ENCODE measurements at regions not wholly inside any gene's neighbourhood (a gene's known extent, or its start where the extent isn't known, plus 50 kb on each side); places are given as distances from the start of the nearest gene placed in this dataset.

- no peak for DNase-seq
- no peaks in the 10 kb centered on the region for H3K4me1 ChIP-seq
- 73 to 77% methylated on average over 5 of the region's 5 CpGs for WGBS, 2 donors
Observed at GRCh38 chr11:92285776-92286175, 61.2 kb downstream of the FAT3 start.

GRCh38 chr11:92286709-92287108 is 62.1 kb downstream of the FAT3 start:
- Histone ChIP-seq H3K36me3 (no peaks in the 10 kb centered on the region), H3K4me3 (no peak overlapping the region), H3K9me3 (no peaks in the 10 kb centered on the region), H3K27ac (no peak overlapping the region), H3K4me1 (no peaks in the 10 kb centered on the region), H3K27me3 (no peaks in the 10 kb centered on the region)
- no peak for TF ChIP-seq POLR2A (IDR thresholded peaks at IDR 0.05)
- TF ChIP-seq, protein P1, sequence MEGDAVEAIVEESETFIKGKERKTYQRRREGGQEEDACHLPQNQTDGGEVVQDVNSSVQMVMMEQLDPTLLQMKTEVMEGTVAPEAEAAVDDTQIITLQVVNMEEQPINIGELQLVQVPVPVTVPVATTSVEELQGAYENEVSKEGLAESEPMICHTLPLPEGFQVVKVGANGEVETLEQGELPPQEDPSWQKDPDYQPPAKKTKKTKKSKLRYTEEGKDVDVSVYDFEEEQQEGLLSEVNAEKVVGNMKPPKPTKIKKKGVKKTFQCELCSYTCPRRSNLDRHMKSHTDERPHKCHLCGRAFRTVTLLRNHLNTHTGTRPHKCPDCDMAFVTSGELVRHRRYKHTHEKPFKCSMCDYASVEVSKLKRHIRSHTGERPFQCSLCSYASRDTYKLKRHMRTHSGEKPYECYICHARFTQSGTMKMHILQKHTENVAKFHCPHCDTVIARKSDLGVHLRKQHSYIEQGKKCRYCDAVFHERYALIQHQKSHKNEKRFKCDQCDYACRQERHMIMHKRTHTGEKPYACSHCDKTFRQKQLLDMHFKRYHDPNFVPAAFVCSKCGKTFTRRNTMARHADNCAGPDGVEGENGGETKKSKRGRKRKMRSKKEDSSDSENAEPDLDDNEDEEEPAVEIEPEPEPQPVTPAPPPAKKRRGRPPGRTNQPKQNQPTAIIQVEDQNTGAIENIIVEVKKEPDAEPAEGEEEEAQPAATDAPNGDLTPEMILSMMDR (IDR thresholded peaks at IDR 0.05): no peak
- WGBS, 2 donors: 75 to 92% methylated on average over 2 of the region's 2 CpGs
- DNase-seq: no peak
- intact Hi-C loops (cut with DNase I): no loop called here

More at GRCh38 chr11:92285776-92286175, 61.2 kb downstream of the FAT3 start:
- Histone ChIP-seq H3K27ac (no peak overlapping the region), H3K9me3 (no peaks in the 10 kb centered on the region), H3K4me3 (no peak overlapping the region), H3K36me3 (no peaks in the 10 kb centered on the region), H3K27me3 (no peaks in the 10 kb centered on the region)
- no peak for TF ChIP-seq POLR2A (IDR thresholded peaks at IDR 0.05)
- TF ChIP-seq, protein P1 (IDR thresholded peaks at IDR 0.05): no peak
- intact Hi-C loops (cut with DNase I): no loop called here

- no peak for DNase-seq
- no peaks in the 10 kb centered on the region for H3K36me3 ChIP-seq
- peaks cover 0 to 15% (median 4%) of the 10 kb centered on the region in 3 donors for H3K4me1 ChIP-seq
- no peaks in the 10 kb centered on the region for H3K27me3 ChIP-seq
- H3K9me3 ChIP-seq: no peaks in the 10 kb centered on the region
- no peak overlapping the region for H3K4me3 ChIP-seq
- H3K27ac ChIP-seq: no peak overlapping the region
- intact Hi-C loops (cut with DNase I): no loop called here
- TF ChIP-seq, protein P1 (IDR thresholded peaks at IDR 0.05): no peak
- no peak for TF ChIP-seq POLR2A (IDR thresholded peaks at IDR 0.05)
- WGBS, 2 donors: 42 to 47% methylated on average over 7 to 8 of the region's 8 CpGs
Observed at GRCh38 chr11:92295175-92296137, 70.8 kb downstream of the FAT3 start.

DNA sequence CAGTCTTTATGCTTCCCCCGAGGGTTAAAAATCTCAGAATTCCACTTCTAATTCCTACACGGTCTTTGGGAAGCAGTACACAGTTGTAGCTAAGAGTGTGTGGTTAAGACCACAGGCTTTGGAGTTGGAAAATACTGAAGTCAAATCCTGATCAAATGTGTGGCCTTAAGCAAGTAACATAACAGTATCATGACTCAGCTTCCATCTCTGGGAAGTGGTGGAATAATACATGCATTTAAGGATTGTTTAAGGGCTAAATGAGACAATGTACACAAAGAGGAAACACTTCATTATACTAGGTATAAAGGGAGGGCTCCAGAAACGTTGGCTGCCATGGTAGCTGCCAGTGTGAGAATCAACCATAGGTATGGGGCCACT is 71.5 kb downstream of the FAT3 start:
- Histone ChIP-seq H3K4me1 (peaks cover 0 to 15% (median 4%) of the 10 kb centered on the region in 3 donors), H3K36me3 (no peaks in the 10 kb centered on the region), H3K27ac (no peak overlapping the region), H3K27me3 (no peaks in the 10 kb centered on the region), H3K4me3 (no peak overlapping the region), H3K9me3 (no peaks in the 10 kb centered on the region)
- WGBS, 2 donors: 19 to 27% methylated on average over 3 of the region's 3 CpGs
- intact Hi-C loops (cut with DNase I): no loop called here
- no peak for DNase-seq
- TF ChIP-seq POLR2A (IDR thresholded peaks at IDR 0.05): no peak
- TF ChIP-seq, protein P1 (IDR thresholded peaks at IDR 0.05): no peak

Data from esophagus squamous epithelium (tissue), 5 donors.